Stimulated activated naive CD4-positive, alpha-beta T cell treated with Interleukin-2 at 50 U/mL for 16 hours (primary cell): ENCODE measurements at regions not wholly inside any gene's neighbourhood (a gene's known extent, or its start where the extent isn't known, plus 50 kb on each side); places are given as distances from the start of the nearest gene placed in this dataset.

Source experiments
- DNase-seq: peaks from one replicate; lab custom pipeline; 2025; lab: John Stamatoyannopoulos, UW

- no peak for DNase-seq
Measured at GRCh38 chr4:155616117-155616516, 50.5 kb upstream of the GUCY1A1 start.

GRCh38 chr4:155615081-155615887 lies 51.4 kb upstream of the GUCY1A1 start:
- DNase-seq = no peak

- no peak for DNase-seq
Measured at GRCh38 chr4:155614111-155614762, 52.4 kb upstream of the GUCY1A1 start.

GRCh38 chr4:155612074-155612473 lies 54.6 kb upstream of the GUCY1A1 start:
- no peak for DNase-seq

GRCh38 chr4:155611501-155611900 lies 55.1 kb upstream of the GUCY1A1 start:
- DNase-seq = no peak

GRCh38 chr4:155610143-155610542 lies 56.5 kb upstream of the GUCY1A1 start:
- DNase-seq = no peak

- no peak for DNase-seq
Measured at GRCh38 chr4:155609455-155610059, 57.1 kb upstream of the GUCY1A1 start.

- DNase-seq = no peak
Measured at GRCh38 chr4:155608225-155608885, 58.3 kb upstream of the GUCY1A1 start.

GRCh38 chr4:155607481-155607880 lies 59.2 kb upstream of the GUCY1A1 start:
- no peak for DNase-seq

- DNase-seq = no peak
Measured at GRCh38 chr4:155604718-155605626, 61.7 kb upstream of the GUCY1A1 start.

GRCh38 chr4:155603360-155603891 lies 63.2 kb upstream of the GUCY1A1 start:
- DNase-seq = no peak

- DNase-seq = no peak
Measured at GRCh38 chr4:155602351-155603140, 64.1 kb upstream of the GUCY1A1 start.

GRCh38 chr4:155600244-155600643 lies 66.4 kb upstream of the GUCY1A1 start:
- DNase-seq = no peak

- no peak for DNase-seq
Measured at GRCh38 chr4:155599596-155599995, 67.1 kb upstream of the GUCY1A1 start.

GRCh38 chr4:155599085-155599484 lies 67.6 kb upstream of the GUCY1A1 start:
- no peak for DNase-seq

- DNase-seq = no peak
Measured at GRCh38 chr4:155597933-155598451, 68.7 kb upstream of the GUCY1A1 start.

- DNase-seq = no peak
Measured at GRCh38 chr4:155597281-155597680, 69.4 kb upstream of the GUCY1A1 start.

- DNase-seq = no peak
Measured at GRCh38 chr4:155593793-155594192, 72.9 kb upstream of the GUCY1A1 start.

- DNase-seq = no peak
Measured at GRCh38 chr4:155592938-155593297, 73.7 kb upstream of the GUCY1A1 start.
